Heart left ventricle (tissue), 13 donors: ENCODE measurements at regions not wholly inside any gene's neighbourhood (a gene's known extent, or its start where the extent isn't known, plus 50 kb on each side); places are given as distances from the start of the nearest gene placed in this dataset.

Experiments used
- POLR2A ChIP-seq, 2 donors: fragments of 450-650 bp; IDR thresholded peaks; one replicate each; pipeline ENCODE4 v1.6.1; 2017; ENCODE audit warnings: antibody characterized with exemption in 2 of 2, mild to moderate bottlenecking in 2 of 2, moderate library complexity in 2 of 2
- TF ChIP-seq, protein P1 (sequence below), 12 donors: fragments of 200-600 bp; sonication (generic) in 4 of 12; IDR thresholded peaks; one replicate each; pipeline versions ENCODE4 v1.5.0 to v1.8.0; 2018 to 2022; ENCODE audit warnings: antibody characterized with exemption in 12 of 12, mild to moderate bottlenecking in 5 of 12
- donor health status: ischemic (EF 13 %, LVEDD 7.1; RV severe dilation, severe dysfunction).
- donor health status: DM: no; HTN: yes; CAD: no.
- donor health status: DM: no; HTN: no; CAD: no.
- donor health status: ischemic (EF 25% LVEDD 6.9; RV normal size, moderate dysfunction).
- donor health status: ischemic (EF 25% LVEDD 5.7; RV mildly dilated, moderate dysfunction).
- donor health status: ischemic (EF 35%, LVEDD 5.7; RV mildly dilated, moderate dysfunction).
- donor health status: nonischemic (EF 11% LVEDD 7.7; RV severe dilation, severe dysfunction).
- donor health status: DM: yes; HTN: yes; CAD: no.
- donor health status: PGD.
- donor health status: ischemic (EF 29% LVEDD 5.4; RV normal size, mild dysfunction).
- donor health status: nonischemic (EF 23%, LVEDD 6.1; RV moderate dilation, normal function).

DNA sequence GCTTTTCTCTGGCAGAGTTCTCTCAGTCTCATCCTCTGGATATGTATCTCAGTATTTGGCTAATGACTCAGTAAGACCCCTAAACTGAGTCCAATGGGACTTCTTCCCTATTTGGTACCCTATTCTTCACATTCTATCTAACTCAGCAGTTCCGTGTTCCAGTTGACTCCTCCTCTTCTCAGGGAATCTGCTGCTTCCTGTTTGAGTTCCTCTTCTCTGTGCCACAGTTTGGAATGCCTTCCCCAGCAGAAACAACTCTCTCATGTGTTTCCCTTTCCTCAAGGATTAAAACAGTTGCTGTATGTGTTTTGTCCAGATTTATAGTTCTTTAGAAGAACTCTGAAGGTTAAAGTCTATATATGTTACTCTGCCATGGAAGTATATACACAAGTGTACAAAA is 344.0 kb upstream of the RARB start:
- no peak for TF ChIP-seq POLR2A (IDR thresholded peaks at IDR 0.05)
- TF ChIP-seq, protein P1, sequence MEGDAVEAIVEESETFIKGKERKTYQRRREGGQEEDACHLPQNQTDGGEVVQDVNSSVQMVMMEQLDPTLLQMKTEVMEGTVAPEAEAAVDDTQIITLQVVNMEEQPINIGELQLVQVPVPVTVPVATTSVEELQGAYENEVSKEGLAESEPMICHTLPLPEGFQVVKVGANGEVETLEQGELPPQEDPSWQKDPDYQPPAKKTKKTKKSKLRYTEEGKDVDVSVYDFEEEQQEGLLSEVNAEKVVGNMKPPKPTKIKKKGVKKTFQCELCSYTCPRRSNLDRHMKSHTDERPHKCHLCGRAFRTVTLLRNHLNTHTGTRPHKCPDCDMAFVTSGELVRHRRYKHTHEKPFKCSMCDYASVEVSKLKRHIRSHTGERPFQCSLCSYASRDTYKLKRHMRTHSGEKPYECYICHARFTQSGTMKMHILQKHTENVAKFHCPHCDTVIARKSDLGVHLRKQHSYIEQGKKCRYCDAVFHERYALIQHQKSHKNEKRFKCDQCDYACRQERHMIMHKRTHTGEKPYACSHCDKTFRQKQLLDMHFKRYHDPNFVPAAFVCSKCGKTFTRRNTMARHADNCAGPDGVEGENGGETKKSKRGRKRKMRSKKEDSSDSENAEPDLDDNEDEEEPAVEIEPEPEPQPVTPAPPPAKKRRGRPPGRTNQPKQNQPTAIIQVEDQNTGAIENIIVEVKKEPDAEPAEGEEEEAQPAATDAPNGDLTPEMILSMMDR (IDR thresholded peaks at IDR 0.05): no peak
